Testis (tissue), 2 donors: ENCODE measurements at regions not wholly inside any gene's neighbourhood (a gene's known extent, or its start where the extent isn't known, plus 50 kb on each side); places are given as distances from the start of the nearest gene placed in this dataset.
A peak's percentile ranks its signal among the peaks of the same experiment; 100 is the strongest.

Experiments
- DNase-seq: peaks from one replicate; pipeline ENCODE4 v3.0.0-alpha.2; 2019
- H3K27ac ChIP-seq, 2 donors: fragments of 200-600 bp; sonication (generic); one replicate each; pipeline ENCODE4 v1.5.1; 2019
- H3K27me3 ChIP-seq: fragments of 200-600 bp; sonication (generic); one replicate; pipeline ENCODE4 v1.5.1; 2019
- H3K36me3 ChIP-seq: fragments of 200-600 bp; sonication (generic); one replicate; pipeline ENCODE4 v1.5.1; 2017; ENCODE audit warnings: low read depth; ENCODE audit errors: missing control alignments
- H3K4me1 ChIP-seq: fragments of 200-600 bp; sonication (generic); one replicate; pipeline ENCODE4 v1.5.1; 2019
- H3K4me3 ChIP-seq, 2 donors: fragments of 200-600 bp; sonication (generic); one replicate each; pipeline ENCODE4 v1.5.1; 2017 to 2019
- H3K9me3 ChIP-seq: fragments of 200-600 bp; sonication (generic); one replicate; pipeline ENCODE4 v1.5.1; 2017
- CTCF ChIP-seq, 3 experiments: fragments of 450-650 bp in 2 of 3; fragments of 200-600 bp in 1 of 3; sonication (generic) in 1 of 3; IDR thresholded peaks; one replicate each; pipeline ENCODE4 v1.5.1; 2016 to 2019; ENCODE audit warnings: antibody characterized with exemption in 3 of 3, mild to moderate bottlenecking in 2 of 3, moderate library complexity in 1 of 3
- POLR2A ChIP-seq: fragments of 450-650 bp; IDR thresholded peaks from one replicate; pipeline ENCODE4 v1.6.1; 2017; ENCODE audit warnings: antibody characterized with exemption, mild to moderate bottlenecking, moderate library complexity
- WGBS, 2 donors: methylation state at CpG; one replicate each; pipeline ENCODE4 v1.1.5; 2018; 5-methylcytosine and 5-hydroxymethylcytosine counted together
- intact Hi-C: fragments of 100-400 bp; cut with DNase I; formaldehyde crosslinking; loops from one replicate; pipeline ENCODE4 v1.15.1; 2023; ENCODE audit warnings: low total_unique reads

GRCh38 chr3:67804578-67804977 lies 150.2 kb upstream of the SUCLG2 start:
- Histone ChIP-seq H3K4me1 (no peaks in the 10 kb centered on the region), H3K27me3 (no peaks in the 10 kb centered on the region), H3K9me3 (no peaks in the 10 kb centered on the region), H3K36me3 (no peaks in the 10 kb centered on the region), H3K27ac (no peak overlapping the region), H3K4me3 (no peak overlapping the region)
- TF ChIP-seq CTCF (IDR thresholded peaks at IDR 0.05): no peak
- no peak for TF ChIP-seq POLR2A
- intact Hi-C loops: no loop called here
- no peak for DNase-seq
- 81% methylated on average over 3 of the region's 3 CpGs; no CpG with 5 or more reads in 1 of the 2 donors for WGBS, 2 donors

GRCh38 chr3:67804089-67804488 lies 149.7 kb upstream of the SUCLG2 start:
- H3K36me3 ChIP-seq: no peaks in the 10 kb centered on the region
- H3K27ac ChIP-seq: no peak overlapping the region
- no peaks in the 10 kb centered on the region for H3K27me3 ChIP-seq
- no peaks in the 10 kb centered on the region for H3K4me1 ChIP-seq
- H3K4me3 ChIP-seq: no peak overlapping the region
- DNase-seq: no peak
- TF ChIP-seq POLR2A (no peak), CTCF (IDR thresholded peaks at IDR 0.05) (no peak)
- intact Hi-C loops: no loop called here
- H3K9me3 ChIP-seq: no peaks in the 10 kb centered on the region
- WGBS, 2 donors: 89 to 91% methylated on average over 2 of the region's 2 CpGs

- TF ChIP-seq CTCF (IDR thresholded peaks at IDR 0.05): no peak
- no peak for TF ChIP-seq POLR2A
- DNase-seq: no peak
- Histone ChIP-seq H3K4me1 (no peaks in the 10 kb centered on the region), H3K9me3 (no peaks in the 10 kb centered on the region), H3K27ac (no peak overlapping the region), H3K27me3 (no peaks in the 10 kb centered on the region), H3K36me3 (no peaks in the 10 kb centered on the region), H3K4me3 (no peak overlapping the region)
- intact Hi-C loops: no loop called here
- WGBS, 2 donors: 41 to 53% methylated on average over 1 of the region's 1 CpG
Measured at GRCh38 chr3:67798412-67798811, 144.0 kb upstream of the SUCLG2 start.

GRCh38 chr3:67791620-67792019 lies 137.2 kb upstream of the SUCLG2 start:
- no peaks in the 10 kb centered on the region for H3K4me1 ChIP-seq
- DNase-seq: no peak
- no peaks in the 10 kb centered on the region for H3K36me3 ChIP-seq
- intact Hi-C loops: no loop called here
- WGBS, 2 donors: 68 to 74% methylated on average over 5 of the region's 5 CpGs
- no peaks in the 10 kb centered on the region for H3K9me3 ChIP-seq
- H3K4me3 ChIP-seq: no peak overlapping the region
- H3K27ac ChIP-seq: no peak overlapping the region
- no peaks in the 10 kb centered on the region for H3K27me3 ChIP-seq
- TF ChIP-seq CTCF (IDR thresholded peaks at IDR 0.05): no peak
- no peak for TF ChIP-seq POLR2A

- H3K27ac ChIP-seq: no peak overlapping the region
- H3K4me3 ChIP-seq: no peak overlapping the region
- 46 to 58% methylated on average over 2 of the region's 2 CpGs for WGBS, 2 donors
- TF ChIP-seq POLR2A: no peak
- peak; percentile 19 to 66 (median 48) for TF ChIP-seq CTCF (IDR thresholded peaks at IDR 0.05)
- peak; percentile 71 for DNase-seq
- H3K36me3 ChIP-seq: no peaks in the 10 kb centered on the region
- H3K27me3 ChIP-seq: no peaks in the 10 kb centered on the region
- H3K4me1 ChIP-seq: no peaks in the 10 kb centered on the region
- intact Hi-C loops: no loop called here
- H3K9me3 ChIP-seq: no peaks in the 10 kb centered on the region
Measured at GRCh38 chr3:67790043-67790442, 135.6 kb upstream of the SUCLG2 start.
